Nephron progenitor cell (in vitro differentiated cells): ENCODE measurements at regions not wholly inside any gene's neighbourhood (a gene's known extent, or its start where the extent isn't known, plus 50 kb on each side); places are given as distances from the start of the nearest gene placed in this dataset.

Source experiments
- DNase-seq: peaks from one replicate; pipeline ENCODE4 v3.0.0; 2021
- H3K27ac Mint-ChIP-seq: 2 replicates; pipeline ENCODE4 v1.8.0; 2021; ENCODE audit warnings: mild to moderate bottlenecking, moderate library complexity, mixed read lengths
- H3K27me3 Mint-ChIP-seq: 2 replicates; pipeline ENCODE4 v1.8.0; 2021; ENCODE audit warnings: mild to moderate bottlenecking, low read depth, mixed read lengths; ENCODE audit not compliant: poor library complexity
- H3K36me3 Mint-ChIP-seq: 2 replicates; pipeline ENCODE4 v1.8.0; 2021; ENCODE audit warnings: low read depth, mixed read lengths
- H3K4me1 Mint-ChIP-seq: 2 replicates; pipeline ENCODE4 v1.8.0; 2021; ENCODE audit warnings: mixed read lengths
- H3K4me3 Mint-ChIP-seq: 2 replicates; pipeline ENCODE4 v1.8.0; 2021; ENCODE audit warnings: mild to moderate bottlenecking, moderate library complexity, mixed read lengths
- H3K9me3 Mint-ChIP-seq: 2 replicates; pipeline ENCODE4 v1.8.0; 2021; ENCODE audit warnings: mild to moderate bottlenecking, moderate library complexity, mixed read lengths
- TF ChIP-seq, protein P1 (sequence below): fragments of 200-600 bp; sonication (generic); IDR thresholded peaks from 2 replicates; pipeline ENCODE4 v1.5.0; 2021; ENCODE audit warnings: antibody characterized with exemption

- H3K9me3 Mint-ChIP-seq = no peaks in the 10 kb centered on the region
These were observed 132.7 kb upstream of the APC start for GRCh38 chr5:112604732-112605630.

GRCh38 chr5:112608975-112609374 lies 128.7 kb upstream of the APC start:
- Mint-ChIP-seq H3K4me1 (no peaks in the 10 kb centered on the region), H3K27ac (no peak overlapping the region), H3K9me3 (no peaks in the 10 kb centered on the region), H3K36me3 (no peaks in the 10 kb centered on the region), H3K4me3 (no peak overlapping the region), H3K27me3 (no peaks in the 10 kb centered on the region)
- TF ChIP-seq, protein P1, sequence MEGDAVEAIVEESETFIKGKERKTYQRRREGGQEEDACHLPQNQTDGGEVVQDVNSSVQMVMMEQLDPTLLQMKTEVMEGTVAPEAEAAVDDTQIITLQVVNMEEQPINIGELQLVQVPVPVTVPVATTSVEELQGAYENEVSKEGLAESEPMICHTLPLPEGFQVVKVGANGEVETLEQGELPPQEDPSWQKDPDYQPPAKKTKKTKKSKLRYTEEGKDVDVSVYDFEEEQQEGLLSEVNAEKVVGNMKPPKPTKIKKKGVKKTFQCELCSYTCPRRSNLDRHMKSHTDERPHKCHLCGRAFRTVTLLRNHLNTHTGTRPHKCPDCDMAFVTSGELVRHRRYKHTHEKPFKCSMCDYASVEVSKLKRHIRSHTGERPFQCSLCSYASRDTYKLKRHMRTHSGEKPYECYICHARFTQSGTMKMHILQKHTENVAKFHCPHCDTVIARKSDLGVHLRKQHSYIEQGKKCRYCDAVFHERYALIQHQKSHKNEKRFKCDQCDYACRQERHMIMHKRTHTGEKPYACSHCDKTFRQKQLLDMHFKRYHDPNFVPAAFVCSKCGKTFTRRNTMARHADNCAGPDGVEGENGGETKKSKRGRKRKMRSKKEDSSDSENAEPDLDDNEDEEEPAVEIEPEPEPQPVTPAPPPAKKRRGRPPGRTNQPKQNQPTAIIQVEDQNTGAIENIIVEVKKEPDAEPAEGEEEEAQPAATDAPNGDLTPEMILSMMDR = no peak
- no peak for DNase-seq

More at GRCh38 chr5:112604732-112605630, 132.7 kb upstream of the APC start:
- Mint-ChIP-seq H3K36me3 (no peaks in the 10 kb centered on the region), H3K27ac (no peak overlapping the region), H3K4me3 (no peak overlapping the region), H3K27me3 (no peaks in the 10 kb centered on the region), H3K4me1 (no peaks in the 10 kb centered on the region)
- TF ChIP-seq, protein P1 = no peak
- DNase-seq = no peak

DNA sequence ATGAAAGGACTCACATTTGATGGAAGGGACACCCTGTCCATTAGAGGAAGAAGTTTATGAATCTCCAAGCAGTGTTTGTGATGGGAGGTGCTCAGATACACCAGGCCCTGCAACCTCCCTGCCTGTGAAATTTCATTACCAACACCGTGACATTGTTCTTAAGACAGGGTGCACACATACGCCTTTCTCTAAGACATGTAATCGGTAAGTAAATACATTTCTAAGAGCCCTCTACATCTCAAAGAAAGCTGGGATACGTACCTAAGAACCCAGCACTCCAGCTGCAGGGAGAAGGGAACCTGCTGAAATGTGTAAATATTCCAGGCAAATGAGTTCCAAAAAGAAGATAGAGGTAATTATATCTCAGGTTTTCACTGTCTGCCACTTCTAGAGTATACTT lies 125.0 kb upstream of the APC start:
- Mint-ChIP-seq H3K36me3 (no peaks in the 10 kb centered on the region), H3K27ac (no peak overlapping the region), H3K9me3 (no peaks in the 10 kb centered on the region), H3K4me1 (peaks cover 5% of the 10 kb centered on the region), H3K4me3 (no peak overlapping the region), H3K27me3 (no peaks in the 10 kb centered on the region)
- TF ChIP-seq, protein P1 = no peak
- DNase-seq = no peak

DNA sequence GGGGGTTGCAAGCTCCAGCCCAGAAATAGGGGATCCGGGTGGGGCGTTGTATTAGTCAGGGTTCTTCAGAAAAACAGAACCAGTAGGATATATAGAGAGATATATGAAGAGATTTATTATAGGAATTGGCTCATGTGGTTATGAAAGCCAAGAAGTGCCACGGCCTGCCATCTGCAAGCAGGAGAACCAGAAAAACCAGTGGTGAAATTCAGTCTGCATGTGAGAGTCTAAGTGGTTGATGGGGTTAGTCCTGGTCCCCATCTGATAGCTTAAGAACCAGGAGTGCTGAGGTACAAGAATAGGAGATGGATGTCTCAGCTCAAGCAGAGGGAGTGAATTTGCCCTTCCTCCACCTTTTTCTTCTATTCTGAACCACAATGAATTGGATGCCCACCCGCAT lies 123.4 kb upstream of the APC start:
- no peak for DNase-seq
- no peak overlapping the region for H3K4me3 Mint-ChIP-seq
- peaks cover 3% of the 10 kb centered on the region for H3K27me3 Mint-ChIP-seq
- H3K9me3 Mint-ChIP-seq = no peaks in the 10 kb centered on the region
- TF ChIP-seq, protein P1 = no peak
- no peaks in the 10 kb centered on the region for H3K36me3 Mint-ChIP-seq
- H3K4me1 Mint-ChIP-seq = peaks cover 5% of the 10 kb centered on the region
- no peak overlapping the region for H3K27ac Mint-ChIP-seq

DNA sequence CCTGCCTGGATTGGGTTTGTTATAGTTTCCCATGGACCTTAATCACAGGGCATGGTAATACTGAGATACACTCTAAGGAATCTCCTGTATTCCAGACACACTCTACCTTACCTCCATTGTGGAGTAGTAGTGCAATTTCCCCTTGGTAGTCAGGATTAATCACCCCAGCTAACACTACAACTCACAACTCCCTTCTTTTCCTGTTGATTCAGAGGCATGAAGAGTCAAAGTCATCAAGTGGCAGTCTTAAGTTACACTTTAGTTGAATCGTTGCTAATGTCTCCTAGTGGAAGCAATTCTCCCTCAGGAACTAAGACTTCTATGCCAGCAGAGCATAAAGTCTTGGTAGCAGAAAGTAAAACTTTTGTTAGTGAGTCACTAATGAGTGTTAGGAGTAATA lies 122.7 kb upstream of the APC start:
- H3K27me3 Mint-ChIP-seq = peaks cover 3% of the 10 kb centered on the region
- peaks cover 5% of the 10 kb centered on the region for H3K4me1 Mint-ChIP-seq

More for the DNA sequence above, 122.7 kb upstream of the APC start:
- TF ChIP-seq, protein P1 = no peak
- H3K9me3 Mint-ChIP-seq = no peaks in the 10 kb centered on the region
- no peak overlapping the region for H3K27ac Mint-ChIP-seq
- H3K36me3 Mint-ChIP-seq = no peaks in the 10 kb centered on the region
- no peak overlapping the region for H3K4me3 Mint-ChIP-seq
- no peak for DNase-seq
